Middle frontal gyrus (tissue), 1 donor: ENCODE measurements at regions not wholly inside any gene's neighbourhood (a gene's known extent, or its start where the extent isn't known, plus 50 kb on each side); places are given as distances from the start of the nearest gene placed in this dataset.

Experiments
- DNase-seq: peaks from one replicate; pipeline ENCODE4 v3.0.0-alpha.2; 2015; ENCODE audit warnings: low spot score; ENCODE audit errors: extremely low spot score

- DNase-seq, result peak; percentile 40
Measured at GRCh38 chr18:34592961-34593382, 117.1 kb upstream of the DTNA start.

GRCh38 chr18:34594266-34594665 is 115.8 kb upstream of the DTNA start:
- DNase-seq, result no peak

- DNase-seq, result no peak
Measured at GRCh38 chr18:34595690-34596089, 114.4 kb upstream of the DTNA start.

- DNase-seq, result no peak
Measured at GRCh38 chr18:34598120-34598635, 111.9 kb upstream of the DTNA start.

GRCh38 chr18:34600158-34600557 is 109.9 kb upstream of the DTNA start:
- no peak for DNase-seq

GRCh38 chr18:34600874-34601656 is 109.0 kb upstream of the DTNA start:
- DNase-seq, result no peak

- no peak for DNase-seq
Measured at GRCh38 chr18:34604591-34604990, 105.5 kb upstream of the DTNA start.

- no peak for DNase-seq
Measured at GRCh38 chr18:34606851-34607250, 103.2 kb upstream of the DTNA start.

GRCh38 chr18:34608064-34608463 is 102.0 kb upstream of the DTNA start:
- DNase-seq, result no peak

GRCh38 chr18:34609986-34610648 is 100.0 kb upstream of the DTNA start:
- DNase-seq, result no peak

- DNase-seq, result no peak
Measured at GRCh38 chr18:34611904-34612303, 98.2 kb upstream of the DTNA start.

GRCh38 chr18:34620258-34620861 is 89.7 kb upstream of the DTNA start:
- DNase-seq, result no peak

- no peak for DNase-seq
Measured at GRCh38 chr18:34623557-34623956, 86.5 kb upstream of the DTNA start.

GRCh38 chr18:34624551-34624950 is 85.5 kb upstream of the DTNA start:
- no peak for DNase-seq

GRCh38 chr18:34626404-34627136 is 83.5 kb upstream of the DTNA start:
- no peak for DNase-seq

- DNase-seq, result no peak
Measured at GRCh38 chr18:34627137-34627920, 82.8 kb upstream of the DTNA start.

GRCh38 chr18:34631093-34631966 is 78.8 kb upstream of the DTNA start:
- DNase-seq, result no peak

GRCh38 chr18:34632321-34632720 is 77.8 kb upstream of the DTNA start:
- no peak for DNase-seq

GRCh38 chr18:34633368-34633767 is 76.7 kb upstream of the DTNA start:
- DNase-seq, result no peak
